ENCODE measurements at regions not wholly inside any gene's neighbourhood (a gene's known extent, or its start where the extent isn't known, plus 50 kb on each side); places are given as distances from the start of the nearest gene placed in this dataset.

- intact Hi-C loops (cut with DNase I; ENCODE audit: low total_unique reads): no loop called here
- DNase-seq: no peak
- Histone ChIP-seq H3K4me3 (no peak overlapping the region), H3K27ac (no peak overlapping the region), H3K27me3 (no peaks in the 10 kb centered on the region), H3K36me3 (no peaks in the 10 kb centered on the region), H3K9me3 (no peaks in the 10 kb centered on the region), H3K4me1 (peaks cover 0 to 12% (median 9%) of the 10 kb centered on the region in 4 donors)
- TF ChIP-seq, protein P1, sequence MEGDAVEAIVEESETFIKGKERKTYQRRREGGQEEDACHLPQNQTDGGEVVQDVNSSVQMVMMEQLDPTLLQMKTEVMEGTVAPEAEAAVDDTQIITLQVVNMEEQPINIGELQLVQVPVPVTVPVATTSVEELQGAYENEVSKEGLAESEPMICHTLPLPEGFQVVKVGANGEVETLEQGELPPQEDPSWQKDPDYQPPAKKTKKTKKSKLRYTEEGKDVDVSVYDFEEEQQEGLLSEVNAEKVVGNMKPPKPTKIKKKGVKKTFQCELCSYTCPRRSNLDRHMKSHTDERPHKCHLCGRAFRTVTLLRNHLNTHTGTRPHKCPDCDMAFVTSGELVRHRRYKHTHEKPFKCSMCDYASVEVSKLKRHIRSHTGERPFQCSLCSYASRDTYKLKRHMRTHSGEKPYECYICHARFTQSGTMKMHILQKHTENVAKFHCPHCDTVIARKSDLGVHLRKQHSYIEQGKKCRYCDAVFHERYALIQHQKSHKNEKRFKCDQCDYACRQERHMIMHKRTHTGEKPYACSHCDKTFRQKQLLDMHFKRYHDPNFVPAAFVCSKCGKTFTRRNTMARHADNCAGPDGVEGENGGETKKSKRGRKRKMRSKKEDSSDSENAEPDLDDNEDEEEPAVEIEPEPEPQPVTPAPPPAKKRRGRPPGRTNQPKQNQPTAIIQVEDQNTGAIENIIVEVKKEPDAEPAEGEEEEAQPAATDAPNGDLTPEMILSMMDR (IDR thresholded peaks at IDR 0.05): no peak
Observed at GRCh38 chr11:27287205-27287604, 75.8 kb downstream of the CCDC34 start.

- H3K27ac ChIP-seq: no peak overlapping the region
- no peak for DNase-seq
- TF ChIP-seq, protein P1 (IDR thresholded peaks at IDR 0.05): no peak
- no peaks in the 10 kb centered on the region for H3K9me3 ChIP-seq
- H3K27me3 ChIP-seq: no peaks in the 10 kb centered on the region
- intact Hi-C loops (cut with DNase I; ENCODE audit: low total_unique reads): no loop called here
- peaks cover 0 to 24% (median 18%) of the 10 kb centered on the region in 4 donors for H3K4me1 ChIP-seq
- no peaks in the 10 kb centered on the region for H3K36me3 ChIP-seq
- H3K4me3 ChIP-seq: no peak overlapping the region
Observed at GRCh38 chr11:27285761-27286160, 77.3 kb downstream of the CCDC34 start.

DNA sequence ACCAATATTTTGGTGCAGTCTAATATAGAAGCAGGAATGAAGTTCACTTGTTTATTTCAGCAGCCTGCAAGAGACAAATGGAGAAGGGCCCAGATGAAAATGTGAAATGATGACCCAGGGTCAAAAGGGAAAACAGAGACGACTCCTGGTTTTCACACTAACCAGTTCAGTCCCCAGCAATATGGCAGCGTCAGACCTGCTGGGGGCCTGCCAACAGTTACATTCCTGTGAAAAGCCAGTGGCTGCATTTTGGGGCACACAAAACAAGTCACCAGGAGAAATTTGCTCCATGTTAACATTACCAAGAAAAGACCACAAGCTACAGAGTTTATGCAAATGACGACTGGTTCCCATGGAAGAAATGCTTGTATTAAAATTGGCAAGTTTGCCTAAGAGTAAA is 80.2 kb downstream of the CCDC34 start:
- no peaks in the 10 kb centered on the region for H3K9me3 ChIP-seq
- intact Hi-C loops (cut with DNase I; ENCODE audit: low total_unique reads): no loop called here
- H3K36me3 ChIP-seq: no peaks in the 10 kb centered on the region
- no peaks in the 10 kb centered on the region for H3K27me3 ChIP-seq
- no peak for DNase-seq
- peaks cover 0 to 24% (median 18%) of the 10 kb centered on the region in 4 donors for H3K4me1 ChIP-seq
- no peak overlapping the region for H3K4me3 ChIP-seq
- TF ChIP-seq, protein P1 (IDR thresholded peaks at IDR 0.05): no peak
- peak overlapping the region; percentile 27 to 51 for H3K27ac ChIP-seq

GRCh38 chr11:27281740-27282590 is 81.0 kb downstream of the CCDC34 start:
- Histone ChIP-seq H3K4me1 (peaks cover 0 to 24% (median 18%) of the 10 kb centered on the region in 4 donors), H3K27ac (peak overlapping the region; percentile 27 to 51), H3K4me3 (no peak overlapping the region), H3K9me3 (no peaks in the 10 kb centered on the region), H3K36me3 (no peaks in the 10 kb centered on the region), H3K27me3 (no peaks in the 10 kb centered on the region)
- TF ChIP-seq, protein P1 (IDR thresholded peaks at IDR 0.05): no peak
- intact Hi-C loops (cut with DNase I; ENCODE audit: low total_unique reads): no loop called here
- peak; percentile 46 to 82 for DNase-seq

DNA sequence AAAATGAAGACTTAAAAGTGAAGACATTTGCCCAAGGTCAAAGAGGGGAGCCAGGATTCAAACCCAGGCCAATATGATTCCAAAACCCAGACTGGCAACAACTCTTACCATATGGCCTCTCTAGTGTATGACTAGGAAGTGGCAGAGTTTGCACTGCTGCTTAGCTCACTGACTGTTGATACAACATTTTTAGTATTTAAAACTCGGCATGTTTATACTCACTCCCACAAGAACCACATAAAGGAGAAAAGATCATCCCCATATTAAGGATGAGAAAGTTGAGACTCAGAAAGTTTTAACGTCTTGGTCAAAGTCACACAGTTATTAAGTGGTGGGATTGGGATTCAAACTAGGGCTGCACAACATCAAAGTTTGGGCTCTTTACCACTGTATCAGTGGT is 81.7 kb downstream of the CCDC34 start:
- Histone ChIP-seq H3K27ac (peak overlapping the region; percentile 27 to 51), H3K36me3 (no peaks in the 10 kb centered on the region), H3K4me1 (peaks cover 0 to 24% (median 18%) of the 10 kb centered on the region in 4 donors), H3K27me3 (no peaks in the 10 kb centered on the region), H3K9me3 (no peaks in the 10 kb centered on the region), H3K4me3 (no peak overlapping the region)
- DNase-seq: no peak
- TF ChIP-seq, protein P1 (IDR thresholded peaks at IDR 0.05): no peak
- intact Hi-C loops (cut with DNase I; ENCODE audit: low total_unique reads): no loop called here
